Mucosa of descending colon (tissue), 3 donors: ENCODE measurements at regions not wholly inside any gene's neighbourhood (a gene's known extent, or its start where the extent isn't known, plus 50 kb on each side); places are given as distances from the start of the nearest gene placed in this dataset.

Experiments used
- ATAC-seq: fragments of 200-7000 bp; cut with Tn5 transposase; one replicate; pipeline ENCODE4 v1.9.1; 2020; ENCODE audit warnings: mild to moderate bottlenecking, moderate library complexity
- DNase-seq, 3 donors: peaks; one replicate each; pipeline ENCODE4 v3.0.0-alpha.2; 2020
- H3K36me3 ChIP-seq: fragments of 200-600 bp; one replicate; pipeline ENCODE4 v1.8.0; 2021; ENCODE audit warnings: low read depth, mild to moderate bottlenecking
- H3K4me1 ChIP-seq: fragments of 200-600 bp; one replicate; pipeline ENCODE4 v1.8.0; 2021; ENCODE audit warnings: low read depth, mild to moderate bottlenecking
- H3K4me3 ChIP-seq: fragments of 200-600 bp; one replicate; pipeline ENCODE4 v1.8.0; 2021; ENCODE audit warnings: mild to moderate bottlenecking
- H3K9me3 ChIP-seq: fragments of 200-600 bp; one replicate; pipeline ENCODE4 v1.8.0; 2021; ENCODE audit warnings: mild to moderate bottlenecking
- CTCF ChIP-seq: fragments of 200-600 bp; IDR thresholded peaks from one replicate; pipeline ENCODE4 v1.8.0; 2022; ENCODE audit warnings: antibody characterized with exemption, mild to moderate bottlenecking
- intact Hi-C, 2 donors: fragments of 100-400 bp; cut with DNase I in 1 of 2; cut with micrococcal nuclease in 1 of 2; formaldehyde crosslinking; loops; one replicate each; pipeline versions ENCODE4 v1.11.0 to v1.11.1; 2022; cut with DNase I, micrococcal nuclease
- donor health status: DM: no; HTN: no; CAD: no; lungs with moderate emphysema.
- donor health status: DM: no; HTN: no; CAD: no.
- donor health status: DM: no; HTN: yes; CAD: no.

GRCh38 chr1:58367217-58367616 is 179.3 kb downstream of the OMA1 start:
- H3K36me3 ChIP-seq = no peaks in the 10 kb centered on the region
- ATAC-seq = no peak
- peaks cover 8% of the 10 kb centered on the region for H3K9me3 ChIP-seq
- no peak for TF ChIP-seq CTCF
- intact Hi-C loops = no loop called here
- DNase-seq = no peak
- H3K4me3 ChIP-seq = no peak overlapping the region
- H3K4me1 ChIP-seq = no peaks in the 10 kb centered on the region

DNA sequence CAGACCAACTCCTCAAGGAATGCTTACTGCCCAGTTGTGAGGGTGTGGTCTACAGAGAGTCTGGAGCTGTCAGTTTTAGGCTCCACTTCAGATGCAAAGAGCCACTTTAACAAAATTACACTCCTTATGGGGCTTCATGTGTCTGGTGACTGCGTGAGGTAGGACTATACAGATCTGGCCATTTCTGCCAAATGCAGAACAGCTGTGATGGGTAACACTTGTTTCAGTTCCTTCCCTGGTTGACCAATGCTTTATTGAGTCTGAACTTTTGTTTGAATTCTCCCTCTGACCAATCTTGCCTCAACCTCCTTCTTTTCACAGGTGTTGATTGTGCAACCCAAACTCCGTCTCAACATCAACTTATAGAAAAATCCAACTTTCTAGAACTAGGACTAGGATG is 181.2 kb downstream of the OMA1 start:
- intact Hi-C loops = no loop called here
- Histone ChIP-seq H3K9me3 (no peaks in the 10 kb centered on the region), H3K4me3 (no peak overlapping the region), H3K4me1 (no peaks in the 10 kb centered on the region), H3K36me3 (no peaks in the 10 kb centered on the region)
- TF ChIP-seq CTCF = no peak
- no peak for DNase-seq
- ATAC-seq = no peak

- intact Hi-C loops = no loop called here
Observed at GRCh38 chr1:58363585-58363984, 182.9 kb downstream of the OMA1 start.

DNA sequence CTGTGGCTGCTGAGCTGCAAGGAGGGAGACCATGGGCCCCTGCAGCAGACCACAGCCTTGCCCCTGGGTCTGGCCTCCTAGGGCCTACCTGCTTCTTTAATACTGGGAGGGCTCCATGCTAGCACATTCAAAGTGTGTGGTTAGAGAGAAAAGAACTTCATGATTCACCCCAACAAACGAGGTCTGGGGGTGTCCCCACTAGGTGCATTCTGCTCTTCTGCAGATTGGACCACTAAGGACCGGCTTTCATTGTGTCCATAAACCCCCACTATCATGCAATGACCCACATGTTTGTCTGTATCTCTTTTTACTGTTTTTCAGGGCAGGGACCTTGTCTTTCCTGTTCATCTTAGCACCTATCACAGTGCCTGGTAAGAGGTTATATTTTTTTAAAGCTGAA is 185.4 kb downstream of the OMA1 start:
- H3K4me1 ChIP-seq = no peaks in the 10 kb centered on the region
- no peaks in the 10 kb centered on the region for H3K36me3 ChIP-seq
- ATAC-seq (no peak), DNase-seq (no peak)
- H3K4me3 ChIP-seq = no peak overlapping the region
- no peaks in the 10 kb centered on the region for H3K9me3 ChIP-seq
- TF ChIP-seq CTCF = no peak
- intact Hi-C loops = no loop called here

More at GRCh38 chr1:58363585-58363984, 182.9 kb downstream of the OMA1 start:
- H3K9me3 ChIP-seq = no peaks in the 10 kb centered on the region
- ATAC-seq (no peak), DNase-seq (no peak)
- H3K36me3 ChIP-seq = no peaks in the 10 kb centered on the region
- no peak for TF ChIP-seq CTCF
- H3K4me1 ChIP-seq = no peaks in the 10 kb centered on the region
- no peak overlapping the region for H3K4me3 ChIP-seq

DNA sequence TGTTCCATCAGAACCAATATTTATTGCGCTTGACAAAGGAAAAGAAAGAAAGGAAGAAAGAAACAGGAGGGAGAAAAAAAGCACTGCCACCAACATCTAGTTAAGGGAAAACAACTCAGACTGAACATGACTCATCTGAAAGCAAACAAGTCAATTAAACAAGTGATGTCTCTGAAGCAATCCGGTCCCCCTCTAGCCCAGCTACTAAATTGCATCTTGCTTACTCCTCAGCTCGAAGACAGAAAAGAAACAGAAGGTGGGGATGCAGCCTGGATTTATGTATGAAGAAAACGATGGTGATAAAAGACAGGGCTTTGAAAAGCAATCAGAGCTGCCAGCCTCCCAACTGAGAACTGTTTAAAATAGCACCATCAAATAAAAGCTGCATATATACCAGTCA is 188.2 kb downstream of the OMA1 start:
- Histone ChIP-seq H3K36me3 (no peaks in the 10 kb centered on the region), H3K4me1 (no peaks in the 10 kb centered on the region), H3K4me3 (no peak overlapping the region), H3K9me3 (no peaks in the 10 kb centered on the region)
- TF ChIP-seq CTCF = no peak
- intact Hi-C loops = no loop called here
- ATAC-seq (no peak), DNase-seq (no peak)

DNA sequence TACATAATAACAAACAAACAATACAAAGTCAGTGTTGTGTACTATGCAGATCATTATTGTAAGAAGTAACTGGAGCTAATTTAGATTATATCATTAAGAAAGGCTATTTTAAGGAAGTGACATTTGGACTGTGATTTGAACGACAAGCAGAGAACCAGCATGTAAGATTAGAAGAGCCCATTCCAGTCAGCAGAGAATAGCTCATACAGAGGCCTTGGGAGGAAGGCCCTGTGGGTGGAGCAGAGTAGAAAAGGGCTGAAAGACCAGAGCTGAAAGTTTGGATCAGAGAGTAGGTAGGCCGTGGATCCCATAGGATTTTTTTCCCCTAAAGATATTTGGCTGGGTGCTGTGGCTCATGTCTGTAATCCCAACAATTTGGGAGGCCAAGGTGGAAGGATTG is 190.1 kb downstream of the OMA1 start:
- TF ChIP-seq CTCF = no peak
- no peak overlapping the region for H3K4me3 ChIP-seq
- intact Hi-C loops = no loop called here
- ATAC-seq (no peak), DNase-seq (no peak)
- H3K9me3 ChIP-seq = no peaks in the 10 kb centered on the region
- H3K36me3 ChIP-seq = no peaks in the 10 kb centered on the region
- no peaks in the 10 kb centered on the region for H3K4me1 ChIP-seq
